GM21825 (cell line): ENCODE measurements at regions not wholly inside any gene's neighbourhood (a gene's known extent, or its start where the extent isn't known, plus 50 kb on each side); places are given as distances from the start of the nearest gene placed in this dataset.
A peak's percentile ranks its signal among the peaks of the same experiment; 100 is the strongest.
"Not testable (repeated sequence)": the region's sequence is repeated elsewhere in the genome, so short reads cannot be mapped to it uniquely, and the experiment has no call there.

Experiments used
- ATAC-seq: cut with Tn5 transposase; IDR thresholded peaks from one replicate; pipeline ENCODE4 v1.9.1; 2021; ENCODE audit warnings: mild to moderate bottlenecking, moderate library complexity; ENCODE audit not compliant: unreplicated experiment

- ATAC-seq = no peak
Measured at GRCh38 chr11:110347660-110348059, 51.2 kb upstream of the RDX start.

GRCh38 chr11:110349138-110349996 is 53.0 kb upstream of the RDX start:
- peak; percentile 83 for ATAC-seq

DNA sequence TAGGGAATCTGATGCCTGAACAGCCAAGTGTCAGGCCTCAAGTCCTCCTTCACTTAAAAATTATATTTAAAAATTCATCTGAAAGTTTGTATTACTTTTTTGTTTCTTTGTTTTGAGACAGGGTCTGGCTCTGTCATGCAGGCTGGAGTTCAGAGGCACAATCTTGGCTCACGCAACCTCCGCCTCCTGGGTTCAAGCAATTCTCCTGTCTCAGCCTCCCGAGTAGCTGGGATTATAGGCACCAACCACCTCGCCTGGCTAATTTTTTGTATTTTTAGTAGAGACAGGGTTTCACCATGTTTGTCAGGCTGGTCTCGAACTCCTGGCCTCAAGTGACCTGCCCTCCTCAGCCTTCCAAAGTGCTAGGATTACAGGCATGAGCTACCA is 53.6 kb upstream of the RDX start:
- ATAC-seq = not testable (repeated sequence)

DNA sequence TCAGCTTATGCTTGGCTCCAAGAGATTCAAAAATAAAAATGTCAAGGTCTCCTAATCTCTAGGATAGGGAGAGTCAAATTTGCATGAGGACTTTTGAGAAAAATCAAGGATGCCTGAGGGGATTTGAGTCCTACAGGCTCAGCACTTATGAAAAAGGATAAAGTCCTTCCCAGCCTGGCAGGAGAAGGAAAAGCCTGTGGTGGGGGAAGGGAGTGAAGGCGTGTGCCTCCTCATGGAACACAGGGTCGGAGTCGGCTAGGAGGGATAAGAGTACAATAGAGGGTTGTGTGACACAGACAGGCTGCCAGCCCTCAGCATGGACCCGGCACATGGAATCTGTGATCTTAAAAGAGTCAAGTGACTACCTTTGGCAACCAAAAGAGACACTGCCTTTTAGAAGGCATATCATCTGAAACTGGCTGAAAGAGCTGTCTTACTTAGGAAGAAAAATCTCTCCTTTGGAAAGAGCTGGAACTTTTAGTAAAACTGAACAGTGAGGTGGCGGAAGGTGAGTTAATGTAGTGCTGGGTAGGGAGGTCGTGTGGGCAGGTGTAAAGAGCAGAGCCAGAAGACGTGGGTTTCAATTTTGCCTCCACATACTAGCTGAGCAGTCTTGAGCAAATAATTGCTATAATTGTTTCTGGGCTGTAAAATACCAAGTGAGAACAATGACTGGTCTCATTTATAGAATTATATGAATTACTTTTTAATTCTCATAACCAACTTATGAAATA is 58.8 kb upstream of the RDX start:
- ATAC-seq = no peak

DNA sequence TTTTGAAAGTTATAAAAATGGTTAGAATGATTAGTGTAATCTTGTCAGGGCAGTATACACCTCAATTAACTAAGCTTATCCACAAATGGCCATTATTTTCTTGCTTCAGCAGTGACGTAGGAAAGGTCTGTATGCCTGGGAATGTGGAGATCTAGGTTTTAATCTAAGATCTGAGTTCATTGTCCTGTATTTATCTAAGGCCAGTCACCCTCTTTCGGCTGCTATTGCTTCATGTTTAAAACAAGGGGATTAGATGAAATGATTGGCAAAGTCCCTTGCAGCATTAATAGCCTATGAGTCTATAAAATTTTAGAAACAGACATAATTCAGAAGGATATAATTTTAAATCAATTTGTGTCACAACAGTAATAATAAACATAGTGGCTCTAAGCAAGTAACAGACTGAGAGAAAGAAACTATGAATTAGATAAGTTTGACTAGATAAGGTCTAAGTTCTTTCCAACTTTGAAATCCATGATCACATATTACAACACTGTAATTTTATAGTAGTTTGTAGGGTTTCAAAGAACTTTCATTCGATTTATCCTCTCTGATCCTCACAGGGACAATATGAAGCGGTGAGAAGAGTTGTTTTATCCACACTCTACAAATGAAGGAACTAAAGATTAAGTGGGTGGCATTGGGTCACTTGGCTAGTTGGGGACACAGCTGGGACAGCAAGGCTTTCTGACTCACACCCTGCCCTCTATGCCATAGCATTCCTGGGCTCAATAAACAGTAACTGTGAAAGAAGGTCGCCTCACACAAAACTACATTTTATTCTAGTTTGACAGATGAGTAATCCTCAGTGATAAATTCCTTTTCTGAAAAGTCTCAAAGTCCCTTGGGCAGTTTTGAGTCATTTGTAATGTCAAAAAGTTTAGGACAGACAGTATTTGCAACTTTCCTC is 60.6 kb upstream of the RDX start:
- no peak for ATAC-seq

- no peak for ATAC-seq
Measured at GRCh38 chr11:110358336-110358735, 61.9 kb upstream of the RDX start.

- not testable (repeated sequence) for ATAC-seq
Measured at GRCh38 chr11:110360781-110361408, 64.5 kb upstream of the RDX start.

- peak; percentile 48 for ATAC-seq
Measured at GRCh38 chr11:110362971-110363509, 66.6 kb upstream of the RDX start.

- ATAC-seq = no peak
Measured at GRCh38 chr11:110366291-110366690, 63.5 kb upstream of the FDX1 start.

GRCh38 chr11:110367571-110367970 is 62.2 kb upstream of the FDX1 start:
- ATAC-seq = no peak

GRCh38 chr11:110371084-110371483 is 58.7 kb upstream of the FDX1 start:
- no peak for ATAC-seq

GRCh38 chr11:110373051-110373702 is 56.6 kb upstream of the FDX1 start:
- ATAC-seq = peak; percentile 88

DNA sequence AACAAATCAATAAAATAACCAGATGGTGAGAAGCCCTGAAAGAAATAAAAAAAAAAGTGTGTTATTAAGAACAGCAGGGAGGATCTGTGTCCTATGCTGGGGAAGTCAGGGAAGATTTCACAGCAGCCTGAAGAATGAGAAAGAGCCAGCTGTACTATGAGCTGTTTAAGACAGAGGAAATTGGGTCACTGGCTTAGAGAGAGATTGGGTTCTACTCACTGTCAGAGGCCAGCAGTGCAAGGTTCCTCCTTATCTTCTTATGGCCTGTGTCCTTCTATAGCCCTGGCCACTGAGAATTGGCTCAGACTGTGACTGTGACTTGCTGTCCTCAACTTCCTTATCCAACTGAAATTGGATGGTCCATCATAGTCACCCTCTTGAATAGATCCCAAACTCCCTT is 54.8 kb upstream of the FDX1 start:
- ATAC-seq = no peak

DNA sequence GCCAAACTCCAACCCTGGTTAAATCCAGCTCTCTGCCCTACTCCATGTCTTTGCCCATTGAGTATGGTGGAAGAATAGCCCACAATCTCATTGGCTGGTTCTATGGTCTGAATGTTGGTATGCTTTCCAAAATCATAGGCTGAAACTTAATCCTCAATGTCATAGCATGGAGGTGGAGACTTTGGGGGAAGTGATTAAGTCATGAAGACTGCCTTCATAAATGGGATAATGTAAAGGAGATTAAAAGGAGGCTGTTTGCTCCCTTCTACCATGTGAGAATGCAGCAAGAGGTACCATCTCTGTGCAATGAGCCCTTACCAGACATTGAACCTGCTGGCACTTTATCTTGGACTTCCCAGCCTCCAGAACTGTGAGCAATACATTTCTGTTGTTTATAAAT is 54.4 kb upstream of the FDX1 start:
- ATAC-seq = no peak

GRCh38 chr11:110376021-110376420 is 53.7 kb upstream of the FDX1 start:
- no peak for ATAC-seq

- ATAC-seq = no peak
Measured at GRCh38 chr11:110376711-110377324, 52.9 kb upstream of the FDX1 start.

DNA sequence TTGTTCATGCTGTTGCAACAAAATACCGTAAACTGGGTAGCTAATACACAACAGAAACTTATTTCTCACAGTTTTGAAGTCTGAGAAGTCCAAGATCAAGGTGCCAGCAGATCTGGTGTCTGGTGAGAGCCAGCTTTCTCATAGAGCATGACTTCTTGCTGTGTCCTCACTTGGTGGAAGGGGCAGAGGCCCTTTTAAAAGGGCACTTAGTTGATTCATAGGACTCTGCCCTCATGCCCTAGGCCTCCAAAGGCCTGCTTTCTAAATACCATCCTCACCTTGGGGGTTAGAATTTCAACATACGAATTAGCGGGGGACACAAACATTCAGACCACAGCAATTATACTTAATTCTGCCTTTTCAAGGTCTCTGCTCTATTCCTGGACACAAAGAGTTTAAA is 52.3 kb upstream of the FDX1 start:
- no peak for ATAC-seq

- no peak for ATAC-seq
Measured at GRCh38 chr11:110379261-110379660, 50.5 kb upstream of the FDX1 start.

GRCh38 chr11:110379936-110380335 is 49.8 kb upstream of the FDX1 start:
- no peak for ATAC-seq
